Astrocyte (in vitro differentiated cells and primary cell): ENCODE measurements at regions not wholly inside any gene's neighbourhood (a gene's known extent, or its start where the extent isn't known, plus 50 kb on each side); places are given as distances from the start of the nearest gene placed in this dataset.

Source experiments
- DNase-seq: peaks from one replicate; pipeline ENCODE4 v3.0.0-alpha.2; 2010; ENCODE audit warnings: low read depth
- FAIRE-seq: peaks from 2 replicates; lab custom pipeline; 2011; peaks lifted over from hg19 to GRCh38; lab: Jason Lieb, UNC
- H2AFZ ChIP-seq: 2 replicates; pipeline ENCODE4 v1.6.0; 2012; ENCODE audit warnings: low read depth, low read length, inconsistent platforms
- H3K27ac ChIP-seq: 2 replicates; pipeline ENCODE4 v1.5.1; 2011; ENCODE audit warnings: low read depth, low read length, inconsistent platforms
- H3K27me3 ChIP-seq: 2 replicates; pipeline ENCODE4 v1.6.0; 2011; ENCODE audit warnings: low read length, inconsistent platforms; ENCODE audit not compliant: insufficient read depth
- H3K36me3 ChIP-seq: 2 replicates; pipeline ENCODE4 v1.5.1; 2011; ENCODE audit warnings: low read length, inconsistent platforms; ENCODE audit not compliant: insufficient read depth
- H3K4me1 ChIP-seq: 2 replicates; pipeline ENCODE4 v1.5.1; 2011; ENCODE audit warnings: low read length, inconsistent platforms; ENCODE audit not compliant: insufficient read depth
- H3K4me2 ChIP-seq: 2 replicates; pipeline ENCODE4 v1.6.0; 2012; ENCODE audit warnings: low read length, inconsistent platforms
- H3K4me3 ChIP-seq: 2 replicates; pipeline ENCODE4 v1.5.1; 2011; ENCODE audit warnings: low read depth, mild to moderate bottlenecking, low read length, inconsistent platforms; ENCODE audit not compliant: insufficient read depth
- H3K79me2 ChIP-seq: 2 replicates; pipeline ENCODE4 v1.6.0; 2012; ENCODE audit warnings: mild to moderate bottlenecking, low read length, inconsistent platforms; ENCODE audit not compliant: insufficient read depth
- H3K9ac ChIP-seq: 2 replicates; pipeline ENCODE4 v1.6.0; 2012; ENCODE audit warnings: mild to moderate bottlenecking, low read length, inconsistent platforms
- H3K9me3 ChIP-seq: 2 replicates; pipeline ENCODE4 v1.5.1; 2012; ENCODE audit warnings: low read depth, mild to moderate bottlenecking, low read length, inconsistent platforms; ENCODE audit not compliant: insufficient read depth
- H4K20me1 ChIP-seq: 2 replicates; pipeline ENCODE4 v1.6.0; 2012; ENCODE audit warnings: low read length, inconsistent platforms; ENCODE audit not compliant: insufficient read depth
- H3K27ac Mint-ChIP-seq: one replicate; pipeline ENCODE4 v1.8.0; 2021; ENCODE audit warnings: mild to moderate bottlenecking, mixed read lengths; ENCODE audit not compliant: unreplicated experiment
- H3K27me3 Mint-ChIP-seq: one replicate; pipeline ENCODE4 v1.8.0; 2021; ENCODE audit warnings: low read depth, mixed read lengths; ENCODE audit not compliant: unreplicated experiment
- H3K36me3 Mint-ChIP-seq: one replicate; pipeline ENCODE4 v1.8.0; 2021; ENCODE audit warnings: low read depth, mixed read lengths; ENCODE audit not compliant: unreplicated experiment
- H3K4me1 Mint-ChIP-seq: one replicate; pipeline ENCODE4 v1.8.0; 2021; ENCODE audit warnings: low read depth, mixed read lengths; ENCODE audit not compliant: unreplicated experiment
- H3K4me3 Mint-ChIP-seq: one replicate; pipeline ENCODE4 v1.8.0; 2021; ENCODE audit warnings: mild to moderate bottlenecking, moderate library complexity, mixed read lengths; ENCODE audit not compliant: unreplicated experiment
- H3K9me3 Mint-ChIP-seq: one replicate; pipeline ENCODE4 v1.8.0; 2021; ENCODE audit warnings: mild to moderate bottlenecking, mixed read lengths; ENCODE audit not compliant: unreplicated experiment
- CTCF ChIP-seq: IDR thresholded peaks from 2 replicates; pipeline ENCODE4 v1.5.1; 2011; ENCODE audit warnings: low read depth, mild to moderate bottlenecking, inconsistent platforms, low read length, moderate library complexity; ENCODE audit not compliant: insufficient read depth

DNA sequence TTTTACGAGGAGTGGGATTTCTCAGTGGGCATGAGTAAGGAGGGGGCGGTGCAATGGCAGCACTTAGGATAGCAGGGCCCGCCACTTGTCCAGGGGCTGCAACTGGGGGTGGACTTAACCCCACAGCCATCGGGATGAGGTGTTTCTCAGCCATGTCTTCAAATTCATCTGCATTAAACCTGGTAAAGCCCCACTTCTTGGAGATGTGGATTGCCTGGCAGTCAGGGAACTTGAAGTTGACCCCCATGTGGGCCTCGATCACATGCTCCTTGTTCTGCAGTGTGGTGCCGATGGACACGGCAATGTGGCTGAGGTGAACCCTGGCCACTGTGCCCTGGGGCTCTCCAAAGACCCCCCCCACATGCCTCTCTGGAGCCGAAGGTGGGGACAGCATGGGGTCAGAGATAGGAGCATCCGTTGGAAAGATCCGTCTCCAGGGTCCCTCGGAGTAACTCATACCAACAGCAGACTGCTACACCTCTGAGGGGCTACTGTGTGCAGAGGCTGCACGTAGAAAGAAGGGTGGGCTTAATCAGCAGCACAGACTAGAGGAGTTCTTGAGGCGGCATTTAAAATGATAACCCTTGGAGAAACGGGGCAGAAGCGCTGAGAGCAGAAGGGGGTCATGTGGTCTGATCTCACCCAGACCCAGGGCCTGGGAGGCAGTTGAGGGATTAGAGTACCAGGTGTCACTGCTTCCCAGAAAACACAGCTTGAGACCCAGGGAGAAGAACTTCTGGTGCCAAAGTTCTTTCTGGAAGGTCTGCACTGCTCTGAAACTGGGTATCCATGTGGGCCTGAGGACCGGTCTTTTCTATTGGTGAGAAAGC is 141.4 kb downstream of the MTX3 start:
- DNase-seq (no peak), FAIRE-seq (no peak)
- H3K9me3 ChIP-seq = no peaks in the 10 kb centered on the region
- no peak overlapping the region for H3K27ac ChIP-seq
- no peaks in the 10 kb centered on the region for H3K36me3 ChIP-seq
- H2AFZ ChIP-seq = no peak overlapping the region
- H3K4me2 ChIP-seq = no peak overlapping the region
- no peak for TF ChIP-seq CTCF
- Mint-ChIP-seq H3K4me1 (peaks cover 12% of the 10 kb centered on the region), H3K27ac (no peak overlapping the region), H3K27me3 (peaks cover 12% of the 10 kb centered on the region), H3K36me3 (no peaks in the 10 kb centered on the region), H3K4me3 (no peak overlapping the region), H3K9me3 (peaks cover 3% of the 10 kb centered on the region)
- no peak overlapping the region for H3K9ac ChIP-seq
- H3K79me2 ChIP-seq = no peaks in the 10 kb centered on the region
- peaks cover 14% of the 10 kb centered on the region for H3K4me1 ChIP-seq
- H3K27me3 ChIP-seq = no peaks in the 10 kb centered on the region
- no peak overlapping the region for H3K4me3 ChIP-seq
- H4K20me1 ChIP-seq = no peaks in the 10 kb centered on the region
